Neutrophil (primary cell): ENCODE measurements at regions not wholly inside any gene's neighbourhood (a gene's known extent, or its start where the extent isn't known, plus 50 kb on each side); places are given as distances from the start of the nearest gene placed in this dataset.
"Not testable (repeated sequence)": the region's sequence is repeated elsewhere in the genome, so short reads cannot be mapped to it uniquely, and the experiment has no call there.

Experiments used
- H3K27ac ChIP-seq: fragments of 200-600 bp; sonication (generic); 2 replicates; pipeline ENCODE4 v1.5.1; 2016; ENCODE audit warnings: mild to moderate bottlenecking, moderate library complexity
- H3K27me3 ChIP-seq: fragments of 200-600 bp; sonication (generic); 2 replicates; pipeline ENCODE4 v1.6.0; 2016; ENCODE audit warnings: mild to moderate bottlenecking
- H3K36me3 ChIP-seq: fragments of 200-600 bp; sonication (generic); 2 replicates; pipeline ENCODE4 v1.5.1; 2017
- H3K4me1 ChIP-seq, 2 experiments: fragments of 200-600 bp in 1 of 2; sonication (generic) in 1 of 2; 1 replicate in 1 of 2; 2 replicates in 1 of 2; pipeline versions ENCODE4 v1.5.1 to v1.6.1; 2013 to 2016; ENCODE audit warnings: low read depth in 1 of 2, low read length in 1 of 2, mild to moderate bottlenecking in 1 of 2, moderate library complexity in 1 of 2; ENCODE audit not compliant: control insufficient read depth in 1 of 2, insufficient read depth in 1 of 2
- H3K4me3 ChIP-seq, 2 experiments: fragments of 200-600 bp in 1 of 2; sonication (generic) in 1 of 2; 1 replicate in 1 of 2; 2 replicates in 1 of 2; pipeline ENCODE4 v1.5.1; 2013 to 2016; ENCODE audit warnings: low read depth in 1 of 2, low read length in 1 of 2, mild to moderate bottlenecking in 1 of 2, moderate library complexity in 1 of 2
- H3K9me3 ChIP-seq: fragments of 200-600 bp; sonication (generic); 2 replicates; pipeline ENCODE4 v1.5.1; 2016
- CTCF ChIP-seq: fragments of 200-600 bp; sonication (generic); IDR thresholded peaks from 2 replicates; pipeline ENCODE4 v1.5.1; 2016; ENCODE audit warnings: antibody characterized with exemption

GRCh38 chr16:48676836-48677235 lies 66.9 kb upstream of the N4BP1 start:
- no peaks in the 10 kb centered on the region for H3K27me3 ChIP-seq
- TF ChIP-seq CTCF, result no peak
- no peaks in the 10 kb centered on the region for H3K9me3 ChIP-seq
- H3K4me1 ChIP-seq, result no peaks in the 10 kb centered on the region
- H3K36me3 ChIP-seq, result no peaks in the 10 kb centered on the region
- no peak overlapping the region for H3K4me3 ChIP-seq
- no peak overlapping the region for H3K27ac ChIP-seq

- H3K4me1 ChIP-seq, H3K36me3 ChIP-seq, H3K4me3 ChIP-seq, H3K9me3 ChIP-seq, H3K27ac ChIP-seq, H3K27me3 ChIP-seq: not testable (repeated sequence)
Observed at GRCh38 chr16:48668184-48668583, 58.2 kb upstream of the N4BP1 start.

GRCh38 chr16:48659940-48660339 lies 50.0 kb upstream of the N4BP1 start:
- H3K27me3 ChIP-seq, result no peaks in the 10 kb centered on the region
- H3K4me3 ChIP-seq, result no peak overlapping the region
- no peaks in the 10 kb centered on the region for H3K36me3 ChIP-seq
- TF ChIP-seq CTCF, result no peak
- H3K9me3 ChIP-seq, result peaks cover 8% of the 10 kb centered on the region
- no peak overlapping the region for H3K27ac ChIP-seq
- H3K4me1 ChIP-seq, result no peaks in the 10 kb centered on the region
